PC-9 (cell line): ENCODE measurements at regions not wholly inside any gene's neighbourhood (a gene's known extent, or its start where the extent isn't known, plus 50 kb on each side); places are given as distances from the start of the nearest gene placed in this dataset.

ENCODE experiments used
- EZH2 ChIP-seq: fragments of 200-600 bp; sonication (generic); IDR thresholded peaks from 2 replicates; pipeline ENCODE4 v1.8.0; 2017; ENCODE audit warnings: antibody characterized with exemption, low read depth
- TF ChIP-seq, protein P1 (sequence below): fragments of 200-600 bp; sonication (generic); conservative IDR thresholded peaks from 2 replicates; pipeline ENCODE4 v1.6.1; 2017; ENCODE audit warnings: mixed run types, antibody characterized with exemption, mild to moderate bottlenecking, moderate library complexity

DNA sequence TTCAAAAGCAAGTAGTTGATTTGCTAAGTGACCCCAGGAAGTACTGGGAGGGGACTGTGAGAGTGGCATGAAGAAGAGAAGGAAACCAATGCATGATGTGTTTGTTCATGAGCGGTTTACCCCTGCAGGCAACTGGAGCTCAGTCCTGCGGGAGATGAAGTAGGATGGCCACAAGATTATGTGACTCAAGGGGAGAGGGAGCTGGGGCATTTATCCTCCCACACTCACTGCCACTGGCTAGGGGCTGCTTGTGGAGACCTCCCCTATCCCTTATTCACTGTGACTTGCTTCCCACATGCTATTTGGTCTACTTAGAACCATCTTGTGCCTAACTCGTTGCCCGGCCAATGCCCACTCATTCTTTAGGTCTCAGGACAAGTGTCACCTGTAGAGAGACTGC is 60.6 kb upstream of the TRIO start:
- TF ChIP-seq, protein P1, sequence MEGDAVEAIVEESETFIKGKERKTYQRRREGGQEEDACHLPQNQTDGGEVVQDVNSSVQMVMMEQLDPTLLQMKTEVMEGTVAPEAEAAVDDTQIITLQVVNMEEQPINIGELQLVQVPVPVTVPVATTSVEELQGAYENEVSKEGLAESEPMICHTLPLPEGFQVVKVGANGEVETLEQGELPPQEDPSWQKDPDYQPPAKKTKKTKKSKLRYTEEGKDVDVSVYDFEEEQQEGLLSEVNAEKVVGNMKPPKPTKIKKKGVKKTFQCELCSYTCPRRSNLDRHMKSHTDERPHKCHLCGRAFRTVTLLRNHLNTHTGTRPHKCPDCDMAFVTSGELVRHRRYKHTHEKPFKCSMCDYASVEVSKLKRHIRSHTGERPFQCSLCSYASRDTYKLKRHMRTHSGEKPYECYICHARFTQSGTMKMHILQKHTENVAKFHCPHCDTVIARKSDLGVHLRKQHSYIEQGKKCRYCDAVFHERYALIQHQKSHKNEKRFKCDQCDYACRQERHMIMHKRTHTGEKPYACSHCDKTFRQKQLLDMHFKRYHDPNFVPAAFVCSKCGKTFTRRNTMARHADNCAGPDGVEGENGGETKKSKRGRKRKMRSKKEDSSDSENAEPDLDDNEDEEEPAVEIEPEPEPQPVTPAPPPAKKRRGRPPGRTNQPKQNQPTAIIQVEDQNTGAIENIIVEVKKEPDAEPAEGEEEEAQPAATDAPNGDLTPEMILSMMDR = no peak
- no peak for TF ChIP-seq EZH2
